ENCODE measurements at regions not wholly inside any gene's neighbourhood (a gene's known extent, or its start where the extent isn't known, plus 50 kb on each side); places are given as distances from the start of the nearest gene placed in this dataset.
A peak's percentile ranks its signal among the peaks of the same experiment; 100 is the strongest.

DNA sequence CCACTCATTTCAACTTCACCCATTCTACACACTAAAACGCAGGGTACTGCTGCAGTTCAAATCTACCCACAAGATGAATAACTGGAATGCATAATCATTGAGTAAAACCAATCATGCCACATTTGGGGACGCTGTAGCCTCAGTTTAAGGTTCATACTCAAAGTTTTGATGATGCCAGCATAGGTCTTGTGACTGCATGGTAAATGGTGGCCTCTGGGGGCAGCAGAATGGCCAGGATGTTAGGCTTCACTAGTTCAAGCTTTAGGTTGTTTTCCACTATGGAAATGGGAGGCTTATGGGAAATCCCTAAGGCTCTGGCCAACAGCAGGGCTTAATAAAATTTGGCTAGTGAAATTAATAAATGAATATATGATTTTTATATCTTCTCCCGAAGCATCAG is 104.3 kb upstream of the TSC22D2 start:
- DNase-seq: peak; percentile 45
- Histone ChIP-seq H3K4me1 (peaks cover 8% of the 10 kb centered on the region; the same call in 1 of the 2 replicates), H3K27me3 (replicated peaks; ENCODE audit: control insufficient read depth, insufficient read depth, low read length) (no peaks in the 10 kb centered on the region), H3K36me3 (ENCODE audit: control insufficient read depth, insufficient read depth, low read length) (no peaks in the 10 kb centered on the region), H3K9me3 (no peaks in the 10 kb centered on the region), H3K4me3 (ENCODE audit: low read depth, low read length) (no peak overlapping the region)
- no peak overlapping the region for H3K27ac Mint-ChIP-seq (ENCODE audit: unreplicated experiment)
- no peak overlapping the region for H3K4me3 Mint-ChIP-seq (ENCODE audit: unreplicated experiment)
- CTCF ChIA-PET: interaction anchor here (1.0 kb wide), 1 partner anchor 129 kb away, joined by 3 read pairs; no protein-coding TSS in a partner anchor
- H3K36me3 Mint-ChIP-seq (ENCODE audit: insufficient read depth, unreplicated experiment): no peaks in the 10 kb centered on the region
- no TSS peak for BruUV-seq (replicated peaks)
- no peaks in the 10 kb centered on the region for H3K27me3 Mint-ChIP-seq (ENCODE audit: insufficient read depth, unreplicated experiment)
- peaks cover 16% of the 10 kb centered on the region for H3K4me1 Mint-ChIP-seq (ENCODE audit: low read depth, unreplicated experiment)
- intact Hi-C loops (cut with micrococcal nuclease; ENCODE audit: unreplicated experiment): loop anchor here (1.0 to 5.0 kb wide), 2 partner anchors 109 to 193 kb away; no protein-coding TSS in a partner anchor
- TF ChIP-seq, protein P1, sequence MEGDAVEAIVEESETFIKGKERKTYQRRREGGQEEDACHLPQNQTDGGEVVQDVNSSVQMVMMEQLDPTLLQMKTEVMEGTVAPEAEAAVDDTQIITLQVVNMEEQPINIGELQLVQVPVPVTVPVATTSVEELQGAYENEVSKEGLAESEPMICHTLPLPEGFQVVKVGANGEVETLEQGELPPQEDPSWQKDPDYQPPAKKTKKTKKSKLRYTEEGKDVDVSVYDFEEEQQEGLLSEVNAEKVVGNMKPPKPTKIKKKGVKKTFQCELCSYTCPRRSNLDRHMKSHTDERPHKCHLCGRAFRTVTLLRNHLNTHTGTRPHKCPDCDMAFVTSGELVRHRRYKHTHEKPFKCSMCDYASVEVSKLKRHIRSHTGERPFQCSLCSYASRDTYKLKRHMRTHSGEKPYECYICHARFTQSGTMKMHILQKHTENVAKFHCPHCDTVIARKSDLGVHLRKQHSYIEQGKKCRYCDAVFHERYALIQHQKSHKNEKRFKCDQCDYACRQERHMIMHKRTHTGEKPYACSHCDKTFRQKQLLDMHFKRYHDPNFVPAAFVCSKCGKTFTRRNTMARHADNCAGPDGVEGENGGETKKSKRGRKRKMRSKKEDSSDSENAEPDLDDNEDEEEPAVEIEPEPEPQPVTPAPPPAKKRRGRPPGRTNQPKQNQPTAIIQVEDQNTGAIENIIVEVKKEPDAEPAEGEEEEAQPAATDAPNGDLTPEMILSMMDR (IDR thresholded peaks at IDR 0.05; ENCODE audit: insufficient read depth in 1 of 2, low read depth in 1 of 2, low read length in 1 of 2, severe bottlenecking in 1 of 2, unreplicated experiment in 1 of 2): peak; percentile 40 to 50
- POLR2A ChIA-PET: no interaction called here
- H3K9me3 Mint-ChIP-seq (ENCODE audit: unreplicated experiment): no peaks in the 10 kb centered on the region

DNA sequence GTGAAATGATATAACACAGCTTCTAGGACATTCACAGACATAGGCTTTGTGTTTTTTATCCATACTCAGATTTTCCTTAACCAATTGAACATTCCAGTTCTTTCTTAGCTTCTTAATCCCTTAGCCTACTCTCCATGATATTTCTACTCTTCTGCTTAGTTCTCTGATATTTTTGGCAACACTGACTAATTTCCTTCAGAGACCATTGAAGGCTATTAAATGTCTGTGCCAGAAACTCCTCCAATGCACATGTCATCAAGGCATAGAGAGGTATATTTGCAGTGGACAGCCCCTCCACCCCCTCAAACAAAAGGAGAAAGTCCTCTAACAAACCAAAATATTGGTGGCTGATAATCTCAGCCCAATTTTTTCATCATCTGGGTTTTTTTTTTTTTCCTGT is 105.9 kb upstream of the TSC22D2 start:
- intact Hi-C loops (cut with micrococcal nuclease; ENCODE audit: unreplicated experiment): loop anchor here (5.0 kb wide), 1 partner anchor 110 kb away; no protein-coding TSS in a partner anchor
- Mint-ChIP-seq H3K4me3 (ENCODE audit: unreplicated experiment) (no peak overlapping the region), H3K36me3 (ENCODE audit: insufficient read depth, unreplicated experiment) (no peaks in the 10 kb centered on the region), H3K27ac (ENCODE audit: unreplicated experiment) (no peak overlapping the region), H3K9me3 (ENCODE audit: unreplicated experiment) (no peaks in the 10 kb centered on the region), H3K4me1 (ENCODE audit: low read depth, unreplicated experiment) (peaks cover 7% of the 10 kb centered on the region), H3K27me3 (ENCODE audit: insufficient read depth, unreplicated experiment) (no peaks in the 10 kb centered on the region)
- TF ChIP-seq, protein P1 (IDR thresholded peaks at IDR 0.05; ENCODE audit: insufficient read depth in 1 of 2, low read depth in 1 of 2, low read length in 1 of 2, severe bottlenecking in 1 of 2, unreplicated experiment in 1 of 2): no peak
- ChIA-PET CTCF (interaction anchor here (0.6 kb wide), 1 partner anchor 495 kb away, joined by 4 read pairs; no protein-coding TSS in a partner anchor), POLR2A (no interaction called here)
- Histone ChIP-seq H3K9me3 (no peaks in the 10 kb centered on the region), H3K4me3 (ENCODE audit: low read depth, low read length) (no peak overlapping the region), H3K27me3 (replicated peaks; ENCODE audit: control insufficient read depth, insufficient read depth, low read length) (no peaks in the 10 kb centered on the region), H3K4me1 (no peaks in the 10 kb centered on the region), H3K36me3 (ENCODE audit: control insufficient read depth, insufficient read depth, low read length) (no peaks in the 10 kb centered on the region)
- BruUV-seq (replicated peaks): no TSS peak
- DNase-seq: no peak

DNA sequence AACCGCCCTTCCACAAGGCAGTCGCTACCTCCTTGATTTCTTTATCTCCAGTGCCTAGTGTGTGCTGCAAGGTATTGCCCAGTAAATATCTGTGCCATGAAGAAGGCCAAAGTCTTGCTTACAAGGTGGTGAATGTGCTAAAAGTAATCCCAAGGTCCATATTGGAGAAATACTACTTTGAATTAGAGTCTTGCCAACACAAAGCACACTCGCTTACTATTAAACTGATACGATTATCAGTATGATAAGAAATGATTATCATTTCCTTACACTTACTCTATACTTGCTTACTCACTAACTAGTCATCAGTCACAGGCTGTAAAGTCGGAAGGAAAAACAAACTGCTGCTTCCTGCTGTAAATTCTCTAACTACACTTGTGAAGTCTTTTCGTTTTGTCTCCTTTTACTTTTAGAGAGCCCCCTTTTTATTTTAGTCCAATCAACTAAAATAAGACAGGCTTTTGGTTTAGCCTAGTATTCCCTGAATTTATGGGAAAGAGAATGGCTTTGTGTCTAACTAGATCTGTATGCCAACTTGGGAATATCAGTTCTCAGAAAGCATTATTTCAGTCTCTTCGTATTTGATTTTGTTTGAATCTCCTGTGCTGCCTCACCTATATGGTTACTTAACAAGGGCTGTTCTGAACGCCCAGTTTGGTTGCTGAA is 107.1 kb upstream of the TSC22D2 start:
- H3K4me1 Mint-ChIP-seq (ENCODE audit: low read depth, unreplicated experiment): peaks cover 12% of the 10 kb centered on the region
- ChIA-PET CTCF (no interaction called here), POLR2A (no interaction called here)
- H3K9me3 Mint-ChIP-seq (ENCODE audit: unreplicated experiment): no peaks in the 10 kb centered on the region
- Histone ChIP-seq H3K36me3 (ENCODE audit: control insufficient read depth, insufficient read depth, low read length) (no peaks in the 10 kb centered on the region), H3K4me1 (0 out of 2 replicates have a peak, but pooled peaks cover 10% of the 10 kb centered on the region), H3K27me3 (replicated peaks; ENCODE audit: control insufficient read depth, insufficient read depth, low read length) (no peaks in the 10 kb centered on the region), H3K9me3 (no peaks in the 10 kb centered on the region), H3K4me3 (ENCODE audit: low read depth, low read length) (no peak overlapping the region)
- BruUV-seq (replicated peaks): no TSS peak
- no peak overlapping the region for H3K27ac Mint-ChIP-seq (ENCODE audit: unreplicated experiment)
- no peaks in the 10 kb centered on the region for H3K36me3 Mint-ChIP-seq (ENCODE audit: insufficient read depth, unreplicated experiment)
- DNase-seq: no peak
- H3K4me3 Mint-ChIP-seq (ENCODE audit: unreplicated experiment): no peak overlapping the region
- TF ChIP-seq, protein P1 (IDR thresholded peaks at IDR 0.05; ENCODE audit: insufficient read depth in 1 of 2, low read depth in 1 of 2, low read length in 1 of 2, severe bottlenecking in 1 of 2, unreplicated experiment in 1 of 2): no peak
- no peaks in the 10 kb centered on the region for H3K27me3 Mint-ChIP-seq (ENCODE audit: insufficient read depth, unreplicated experiment)
- intact Hi-C loops (cut with micrococcal nuclease; ENCODE audit: unreplicated experiment): loop anchor here (5.0 kb wide), 1 partner anchor 111 kb away; no protein-coding TSS in a partner anchor
